Mammary epithelial cell (primary cell): ENCODE measurements at regions not wholly inside any gene's neighbourhood (a gene's known extent, or its start where the extent isn't known, plus 50 kb on each side); places are given as distances from the start of the nearest gene placed in this dataset.
"Not testable (repeated sequence)": the region's sequence is repeated elsewhere in the genome, so short reads cannot be mapped to it uniquely, and the experiment has no call there.

Experiments used
- EZH2 ChIP-seq: IDR thresholded peaks from 2 replicates; pipeline ENCODE4 v1.6.1; 2012; ENCODE audit warnings: low read length, inconsistent platforms, borderline replicate concordance
- TF ChIP-seq, protein P1 (sequence below), 2 donors: IDR thresholded peaks in 1 of 2; conservative IDR thresholded peaks in 1 of 2; 2 replicates each; pipeline ENCODE4 v1.5.1; 2011 to 2012; ENCODE audit warnings: inconsistent platforms in 2 of 2, low read length in 2 of 2, mild to moderate bottlenecking in 2 of 2, control low read depth in 1 of 2, low read depth in 1 of 2; ENCODE audit not compliant: insufficient read depth in 1 of 2; ENCODE audit errors: extremely low read depth in 1 of 2

DNA sequence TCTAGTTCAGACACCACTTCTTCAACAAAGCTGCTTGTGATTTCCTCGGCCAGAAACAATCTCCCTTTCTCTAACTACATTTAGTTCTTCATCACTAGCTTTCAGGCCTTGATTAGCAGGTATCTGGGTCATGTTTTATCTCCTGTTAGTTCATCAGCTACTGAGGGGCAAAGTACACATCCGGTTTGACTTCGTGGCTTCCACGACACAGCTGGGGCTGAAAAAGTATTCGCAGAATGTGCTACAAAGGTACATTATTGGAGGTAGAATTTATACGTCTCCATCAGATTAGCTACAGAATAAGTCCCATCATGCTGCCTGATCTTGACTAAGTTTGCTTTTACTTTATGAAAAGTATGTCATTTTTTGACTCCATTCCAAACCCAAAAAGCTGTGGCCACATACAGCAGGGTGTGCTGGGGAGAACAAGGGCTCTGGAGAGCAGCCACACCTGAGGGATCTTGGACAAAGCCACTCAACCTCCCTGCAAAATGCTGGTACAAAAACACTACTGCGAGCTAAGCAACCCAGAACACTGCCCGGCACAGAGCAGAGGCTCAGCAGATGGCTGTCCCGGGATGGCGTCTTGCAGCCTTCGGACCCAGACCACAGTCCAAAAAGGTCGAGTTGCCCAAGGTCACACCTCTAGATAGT lies 158.9 kb upstream of the PRKX start:
- TF ChIP-seq, protein P1, sequence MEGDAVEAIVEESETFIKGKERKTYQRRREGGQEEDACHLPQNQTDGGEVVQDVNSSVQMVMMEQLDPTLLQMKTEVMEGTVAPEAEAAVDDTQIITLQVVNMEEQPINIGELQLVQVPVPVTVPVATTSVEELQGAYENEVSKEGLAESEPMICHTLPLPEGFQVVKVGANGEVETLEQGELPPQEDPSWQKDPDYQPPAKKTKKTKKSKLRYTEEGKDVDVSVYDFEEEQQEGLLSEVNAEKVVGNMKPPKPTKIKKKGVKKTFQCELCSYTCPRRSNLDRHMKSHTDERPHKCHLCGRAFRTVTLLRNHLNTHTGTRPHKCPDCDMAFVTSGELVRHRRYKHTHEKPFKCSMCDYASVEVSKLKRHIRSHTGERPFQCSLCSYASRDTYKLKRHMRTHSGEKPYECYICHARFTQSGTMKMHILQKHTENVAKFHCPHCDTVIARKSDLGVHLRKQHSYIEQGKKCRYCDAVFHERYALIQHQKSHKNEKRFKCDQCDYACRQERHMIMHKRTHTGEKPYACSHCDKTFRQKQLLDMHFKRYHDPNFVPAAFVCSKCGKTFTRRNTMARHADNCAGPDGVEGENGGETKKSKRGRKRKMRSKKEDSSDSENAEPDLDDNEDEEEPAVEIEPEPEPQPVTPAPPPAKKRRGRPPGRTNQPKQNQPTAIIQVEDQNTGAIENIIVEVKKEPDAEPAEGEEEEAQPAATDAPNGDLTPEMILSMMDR (conservative IDR thresholded peaks at IDR 0.05 in 1 of 2, IDR thresholded peaks at IDR 0.05 in 1 of 2; ENCODE audit: extremely low read depth in 1 of 2, insufficient read depth in 1 of 2, low read depth in 1 of 2, low read length in 2 of 2), result not testable (repeated sequence)
- not testable (repeated sequence) for TF ChIP-seq EZH2
